CD14-positive monocyte (primary cell): ENCODE measurements at regions not wholly inside any gene's neighbourhood (a gene's known extent, or its start where the extent isn't known, plus 50 kb on each side); places are given as distances from the start of the nearest gene placed in this dataset.

Experiments
- DNase-seq, 3 donors: peaks; one replicate each; pipeline ENCODE4 v3.0.0-alpha.2; 2011 to 2022
- H2AFZ ChIP-seq: 2 replicates; pipeline ENCODE4 v1.6.0; 2012; ENCODE audit warnings: mild to moderate bottlenecking, low read depth, low read length, inconsistent platforms; ENCODE audit not compliant: insufficient read depth, poor library complexity, severe bottlenecking
- H3K27ac ChIP-seq, 2 donors: 1 replicate in 1 of 2; 2 replicates in 1 of 2; pipeline ENCODE4 v1.5.1; 2012 to 2013; ENCODE audit warnings: low read length in 2 of 2, control low read depth in 1 of 2, inconsistent platforms in 1 of 2, low read depth in 1 of 2, mild to moderate bottlenecking in 1 of 2
- H3K27me3 ChIP-seq, 2 donors: one replicate each; pipeline versions ENCODE4 v1.6.0 to v1.6.1; 2011 to 2013; ENCODE audit warnings: low read length in 2 of 2; ENCODE audit not compliant: control insufficient read depth in 2 of 2, insufficient read depth in 2 of 2
- H3K36me3 ChIP-seq, 2 donors: replicated peaks in 1 of 2; 1 replicate in 1 of 2; 2 replicates in 1 of 2; pipeline versions ENCODE4 v1.5.1 to v1.6.1; 2012 to 2013; ENCODE audit warnings: low read length in 2 of 2, control low read depth in 1 of 2, inconsistent platforms in 1 of 2, mild to moderate bottlenecking in 1 of 2; ENCODE audit not compliant: insufficient read depth in 2 of 2, control insufficient read depth in 1 of 2
- H3K4me1 ChIP-seq, 2 donors: 1 replicate in 1 of 2; 2 replicates in 1 of 2; pipeline versions ENCODE4 v1.5.1 to v1.6.1; 2012 to 2013; ENCODE audit warnings: low read length in 2 of 2, control low read depth in 1 of 2, inconsistent platforms in 1 of 2, mild to moderate bottlenecking in 1 of 2, moderate library complexity in 1 of 2; ENCODE audit not compliant: insufficient read depth in 2 of 2, control insufficient read depth in 1 of 2
- H3K4me2 ChIP-seq: replicated peaks from 2 replicates; pipeline ENCODE3; 2012; ENCODE audit warnings: low read length, moderate library complexity, mild to moderate bottlenecking; ENCODE audit not compliant: poor library complexity, severe bottlenecking; ENCODE audit errors: extremely low read depth
- H3K4me3 ChIP-seq, 3 experiments: fragments of 200-600 bp in 1 of 3; sonication (generic) in 1 of 3; replicated peaks in 1 of 3; 1 replicate in 2 of 3; 2 replicates in 1 of 3; pipeline ENCODE4 v1.5.1; 2011 to 2013; ENCODE audit warnings: low read length in 3 of 3, mild to moderate bottlenecking in 3 of 3, control low read depth in 2 of 3, low read depth in 2 of 3, inconsistent platforms in 1 of 3, moderate library complexity in 1 of 3
- H3K79me2 ChIP-seq: 2 replicates; pipeline ENCODE4 v1.6.0; 2012; ENCODE audit warnings: mild to moderate bottlenecking, control low read depth, inconsistent platforms, low read length, moderate library complexity; ENCODE audit not compliant: insufficient read depth
- H3K9ac ChIP-seq: 2 replicates; pipeline ENCODE4 v1.6.0; 2017; ENCODE audit warnings: low read length, mild to moderate bottlenecking; ENCODE audit not compliant: insufficient read depth, poor library complexity, severe bottlenecking
- H3K9me3 ChIP-seq, 2 donors: replicated peaks in 1 of 2; 1 replicate in 1 of 2; 2 replicates in 1 of 2; pipeline versions ENCODE4 v1.5.1 to v1.6.1; 2012 to 2013; ENCODE audit warnings: low read length in 2 of 2, control low read depth in 1 of 2; ENCODE audit not compliant: control insufficient read depth in 1 of 2, insufficient read depth in 1 of 2
- H4K20me1 ChIP-seq: 2 replicates; pipeline ENCODE4 v1.6.0; 2012; ENCODE audit warnings: mild to moderate bottlenecking, low read length, control low read depth, moderate library complexity; ENCODE audit not compliant: insufficient read depth
- H3K27ac Mint-ChIP-seq, 7 donors: one replicate each; pipeline ENCODE4 v1.8.0; 2020; ENCODE audit warnings: mild to moderate bottlenecking in 7 of 7, mixed read lengths in 7 of 7, moderate library complexity in 6 of 7, inconsistent platforms in 2 of 7
- H3K27me3 Mint-ChIP-seq, 3 donors: one replicate each; pipeline ENCODE4 v1.8.0; 2021 to 2022; ENCODE audit warnings: low read depth in 3 of 3, mild to moderate bottlenecking in 3 of 3, mixed read lengths in 3 of 3, moderate library complexity in 3 of 3, inconsistent platforms in 1 of 3
- H3K36me3 Mint-ChIP-seq, 2 donors: one replicate each; pipeline ENCODE4 v1.8.0; 2020; ENCODE audit warnings: mixed read lengths in 2 of 2, inconsistent platforms in 1 of 2, mild to moderate bottlenecking in 1 of 2
- H3K4me1 Mint-ChIP-seq: one replicate; pipeline ENCODE4 v1.8.0; 2020; ENCODE audit warnings: mild to moderate bottlenecking, mixed read lengths
- H3K4me3 Mint-ChIP-seq, 2 donors: one replicate each; pipeline ENCODE4 v1.8.0; 2020; ENCODE audit warnings: mild to moderate bottlenecking in 2 of 2, mixed read lengths in 2 of 2, moderate library complexity in 1 of 2
- H3K9me3 Mint-ChIP-seq, 7 donors: one replicate each; pipeline ENCODE4 v1.8.0; 2020 to 2022; ENCODE audit warnings: mixed read lengths in 7 of 7, mild to moderate bottlenecking in 6 of 7, moderate library complexity in 6 of 7, inconsistent platforms in 2 of 7
- CTCF ChIP-seq: fragments of 200-600 bp; IDR thresholded peaks from one replicate; pipeline ENCODE4 v1.8.0; 2022; ENCODE audit warnings: antibody characterized with exemption, mild to moderate bottlenecking
- whole genome bisulfite sequencing: methylation state at CpG from one replicate; pipeline ENCODE4 v1.1.5; 2013; ENCODE audit warnings: missing lambda C conversion rate; ENCODE audit not compliant: insufficient coverage; 5-methylcytosine and 5-hydroxymethylcytosine counted together
- intact Hi-C, 2 donors: fragments of 100-400 bp; cut with micrococcal nuclease; formaldehyde crosslinking; loops; one replicate each; pipeline versions ENCODE4 v1.15.0 to v1.15.1; 2023

GRCh38 chr4:119683518-119683917 lies 54.9 kb upstream of the PDE5A start:
- WGBS = 86% methylated on average over 1 of the region's 1 CpG
- no peaks in the 10 kb centered on the region for H3K4me1 ChIP-seq
- no peak overlapping the region for H3K4me2 ChIP-seq
- H3K4me3 ChIP-seq = no peak overlapping the region
- H3K36me3 ChIP-seq = no peaks in the 10 kb centered on the region
- H3K79me2 ChIP-seq = no peaks in the 10 kb centered on the region
- H3K9me3 Mint-ChIP-seq = peaks cover 0 to 2% (median 0%) of the 10 kb centered on the region in 7 donors
- intact Hi-C loops = no loop called here
- H4K20me1 ChIP-seq = no peaks in the 10 kb centered on the region
- H3K27me3 ChIP-seq = no peaks in the 10 kb centered on the region
- no peaks in the 10 kb centered on the region for H3K36me3 Mint-ChIP-seq
- H3K4me1 Mint-ChIP-seq = no peaks in the 10 kb centered on the region
- no peak overlapping the region for H2AFZ ChIP-seq
- no peak for TF ChIP-seq CTCF
- H3K27ac ChIP-seq = no peak overlapping the region
- no peak overlapping the region for H3K4me3 Mint-ChIP-seq
- H3K9me3 ChIP-seq = no peaks in the 10 kb centered on the region
- no peak for DNase-seq
- no peak overlapping the region for H3K27ac Mint-ChIP-seq
- no peaks in the 10 kb centered on the region for H3K27me3 Mint-ChIP-seq
- H3K9ac ChIP-seq = no peak overlapping the region

DNA sequence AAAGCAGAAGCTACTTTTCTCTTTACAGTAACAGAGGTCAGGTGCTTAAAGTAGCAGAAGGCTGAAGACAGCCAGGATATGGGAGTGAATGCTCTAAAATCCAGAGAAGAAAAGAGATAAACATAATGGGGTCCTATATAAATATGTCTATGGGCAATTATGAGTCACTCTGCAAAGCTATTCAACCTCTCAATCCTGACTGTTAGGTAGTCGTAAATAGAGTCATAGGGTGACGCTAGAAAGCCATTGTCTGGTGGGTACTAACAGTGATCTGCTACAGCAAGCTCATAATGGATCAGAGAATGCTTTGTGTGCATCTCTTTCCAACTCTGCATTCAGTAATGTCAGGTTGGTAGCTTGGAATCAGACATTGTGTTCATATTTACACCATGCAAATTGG lies 53.5 kb upstream of the PDE5A start:
- no peak for DNase-seq
- Mint-ChIP-seq H3K36me3 (no peaks in the 10 kb centered on the region), H3K27me3 (no peaks in the 10 kb centered on the region), H3K4me1 (no peaks in the 10 kb centered on the region), H3K9me3 (peaks cover 0 to 2% (median 0%) of the 10 kb centered on the region in 7 donors), H3K27ac (no peak overlapping the region), H3K4me3 (no peak overlapping the region)
- intact Hi-C loops = no loop called here
- Histone ChIP-seq H2AFZ (no peak overlapping the region), H3K4me1 (no peaks in the 10 kb centered on the region), H4K20me1 (no peaks in the 10 kb centered on the region), H3K36me3 (no peaks in the 10 kb centered on the region), H3K4me2 (no peak overlapping the region), H3K9ac (no peak overlapping the region), H3K27ac (no peak overlapping the region), H3K79me2 (no peaks in the 10 kb centered on the region), H3K27me3 (no peaks in the 10 kb centered on the region), H3K4me3 (no peak overlapping the region), H3K9me3 (no peaks in the 10 kb centered on the region)
- TF ChIP-seq CTCF = no peak
- no CpG with 5 or more reads among the region's 2 CpGs for WGBS
